DND-41 (cell line): ENCODE measurements at regions not wholly inside any gene's neighbourhood (a gene's known extent, or its start where the extent isn't known, plus 50 kb on each side); places are given as distances from the start of the nearest gene placed in this dataset.

Source experiments
- EZH2 ChIP-seq: IDR thresholded peaks from 3 replicates; pipeline ENCODE4 v1.6.1; 2012; ENCODE audit warnings: borderline replicate concordance, low read depth, mild to moderate bottlenecking, moderate library complexity, low read length, inconsistent platforms; ENCODE audit not compliant: severe bottlenecking
- TF ChIP-seq, protein P1 (sequence below): IDR thresholded peaks from 2 replicates; pipeline ENCODE4 v1.5.1; 2012; ENCODE audit warnings: borderline replicate concordance, low read length, moderate library complexity, mild to moderate bottlenecking; ENCODE audit not compliant: poor library complexity, severe bottlenecking; ENCODE audit errors: extremely low read depth

DNA sequence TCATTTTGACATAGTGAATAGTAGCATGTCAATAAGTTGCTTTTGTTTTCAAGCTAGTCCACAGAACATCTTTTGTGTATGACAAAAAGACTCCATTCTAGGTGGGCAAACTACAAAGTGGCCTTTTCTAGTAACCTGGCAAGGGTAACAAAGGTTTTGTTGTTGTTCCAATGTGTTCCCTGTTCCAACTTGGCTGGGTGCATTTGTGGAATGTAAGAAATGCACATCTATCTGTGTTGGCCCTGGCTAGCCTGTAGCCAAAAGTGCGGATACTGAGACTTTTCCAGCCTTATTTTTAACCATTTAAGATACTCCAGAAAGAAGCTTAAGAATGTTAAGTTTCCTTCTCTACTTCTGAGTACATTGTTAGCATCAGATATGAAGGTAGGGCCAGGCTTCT lies 118.7 kb upstream of the CHRDL1 start:
- TF ChIP-seq, protein P1, sequence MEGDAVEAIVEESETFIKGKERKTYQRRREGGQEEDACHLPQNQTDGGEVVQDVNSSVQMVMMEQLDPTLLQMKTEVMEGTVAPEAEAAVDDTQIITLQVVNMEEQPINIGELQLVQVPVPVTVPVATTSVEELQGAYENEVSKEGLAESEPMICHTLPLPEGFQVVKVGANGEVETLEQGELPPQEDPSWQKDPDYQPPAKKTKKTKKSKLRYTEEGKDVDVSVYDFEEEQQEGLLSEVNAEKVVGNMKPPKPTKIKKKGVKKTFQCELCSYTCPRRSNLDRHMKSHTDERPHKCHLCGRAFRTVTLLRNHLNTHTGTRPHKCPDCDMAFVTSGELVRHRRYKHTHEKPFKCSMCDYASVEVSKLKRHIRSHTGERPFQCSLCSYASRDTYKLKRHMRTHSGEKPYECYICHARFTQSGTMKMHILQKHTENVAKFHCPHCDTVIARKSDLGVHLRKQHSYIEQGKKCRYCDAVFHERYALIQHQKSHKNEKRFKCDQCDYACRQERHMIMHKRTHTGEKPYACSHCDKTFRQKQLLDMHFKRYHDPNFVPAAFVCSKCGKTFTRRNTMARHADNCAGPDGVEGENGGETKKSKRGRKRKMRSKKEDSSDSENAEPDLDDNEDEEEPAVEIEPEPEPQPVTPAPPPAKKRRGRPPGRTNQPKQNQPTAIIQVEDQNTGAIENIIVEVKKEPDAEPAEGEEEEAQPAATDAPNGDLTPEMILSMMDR = no peak
- no peak for TF ChIP-seq EZH2
